Panc1 (cell line): ENCODE measurements at regions not wholly inside any gene's neighbourhood (a gene's known extent, or its start where the extent isn't known, plus 50 kb on each side); places are given as distances from the start of the nearest gene placed in this dataset.

Experiments
- ATAC-seq: fragments of 200-7000 bp; cut with Tn5 transposase; 2 replicates; pipeline ENCODE4 v1.9.1; 2020; ENCODE audit warnings: mild to moderate bottlenecking, moderate library complexity
- BruUV-seq: library from RNA; stranded (reverse); fragments of 400-500 nt; replicated peaks from 2 replicates; lab custom pipeline; 2021; lab: Mats Ljungman, UMichigan
- CTCF ChIA-PET: fragments of 300-600 bp; sonication (Branson Sonifier 250); formaldehyde crosslinking; loops from one replicate; lab custom pipeline; 2022; ENCODE audit warnings: antibody characterized with exemption; lab: Charles Lee
- POLR2A ChIA-PET: fragments of 300-600 bp; sonication (Branson Sonifier 250); formaldehyde crosslinking; loops from one replicate; lab custom pipeline; 2022; ENCODE audit warnings: antibody characterized with exemption; lab: Charles Lee
- DNase-seq: peaks from one replicate; pipeline ENCODE4 v3.0.0-alpha.2; 2010; ENCODE audit warnings: low read depth, low spot score
- H3K27ac ChIP-seq: 2 replicates; pipeline ENCODE4 v1.5.1; 2011; ENCODE audit warnings: mild to moderate bottlenecking, low read length, inconsistent platforms
- H3K27me3 ChIP-seq: fragments of 200-500 bp; sonication (Bioruptor generic); 2 replicates; pipeline ENCODE4 v1.6.0; 2014; ENCODE audit warnings: low read length, inconsistent platforms; ENCODE audit not compliant: control insufficient read depth, insufficient read depth
- H3K36me3 ChIP-seq: fragments of 200-500 bp; sonication (Bioruptor generic); 2 replicates; pipeline ENCODE4 v1.5.1; 2014; ENCODE audit warnings: inconsistent platforms, mild to moderate bottlenecking, low read length, moderate library complexity; ENCODE audit not compliant: control insufficient read depth, insufficient read depth
- H3K4me1 ChIP-seq: 2 replicates; pipeline ENCODE4 v1.5.1; 2011; ENCODE audit warnings: inconsistent platforms, mild to moderate bottlenecking, low read length, moderate library complexity; ENCODE audit not compliant: control insufficient read depth, insufficient read depth
- H3K4me3 ChIP-seq, 2 experiments: 2 replicates each; pipeline ENCODE4 v1.5.1; 2011 to 2012; ENCODE audit warnings: low read depth in 2 of 2, low read length in 2 of 2, mild to moderate bottlenecking in 2 of 2, inconsistent platforms in 1 of 2, moderate library complexity in 1 of 2
- H3K9me3 ChIP-seq: fragments of 200-500 bp; sonication (Bioruptor generic); 2 replicates; pipeline ENCODE4 v1.5.1; 2014; ENCODE audit warnings: low read depth, mild to moderate bottlenecking, inconsistent platforms, low read length, moderate library complexity; ENCODE audit not compliant: control insufficient read depth, insufficient read depth
- POLR2AphosphoS5 ChIP-seq: IDR thresholded peaks from 2 replicates; pipeline ENCODE4 v1.6.1; 2012; ENCODE audit warnings: mild to moderate bottlenecking, low read depth, low read length, moderate library complexity
- SIN3A ChIP-seq: IDR thresholded peaks from 2 replicates; pipeline ENCODE4 v1.6.1; 2012; ENCODE audit warnings: low read depth, mild to moderate bottlenecking, low read length, moderate library complexity, borderline replicate concordance; ENCODE audit not compliant: insufficient read depth
- TCF7L2 ChIP-seq: IDR thresholded peaks from 2 replicates; pipeline ENCODE4 v1.6.1; 2011; ENCODE audit warnings: mild to moderate bottlenecking, low read depth, low read length, inconsistent platforms
- in situ Hi-C: cut with HindIII; loops from 2 replicates; pipeline ENCODE4 v1.10.0; 2016; ENCODE audit warnings: low sequenced_read_pairs, low pct_unique_long_range_greater_than_20kb
- intact Hi-C: fragments of 100-400 bp; cut with micrococcal nuclease; formaldehyde crosslinking; loops from one replicate; pipeline ENCODE4 v1.10.0; 2022; ENCODE audit not compliant: unreplicated experiment
- TF ChIP-seq, protein P1 (sequence below): fragments of 450-650 bp; IDR thresholded peaks from 2 replicates; pipeline ENCODE4 v1.5.1; 2017; ENCODE audit warnings: mild to moderate bottlenecking
- TF ChIP-seq, protein P2 (sequence below), 2 experiments: IDR thresholded peaks; 2 replicates each; pipeline ENCODE4 v1.6.1; 2011 to 2012; ENCODE audit warnings: low read depth in 2 of 2, control low read depth in 1 of 2, low read length in 1 of 2, mild to moderate bottlenecking in 1 of 2, moderate library complexity in 1 of 2; ENCODE audit not compliant: insufficient read depth in 1 of 2

DNA sequence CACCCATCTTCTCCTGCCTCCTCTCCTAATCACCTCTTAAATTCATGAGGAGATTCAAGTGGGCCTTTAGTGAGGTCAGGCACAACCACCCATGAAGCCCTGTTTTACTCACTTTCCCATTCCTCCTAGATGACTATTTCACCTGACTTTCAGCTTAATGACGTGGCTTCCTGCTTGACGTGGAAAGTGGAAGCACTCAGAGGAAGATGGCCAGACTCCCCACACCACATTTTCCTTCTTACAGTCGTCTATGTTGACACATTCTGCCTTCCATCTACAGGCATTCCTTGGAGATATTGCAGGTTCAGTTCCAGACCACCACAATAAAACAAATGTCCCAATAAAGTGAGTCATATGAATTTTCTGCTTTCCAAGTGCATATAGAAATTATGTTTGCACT lies 146.4 kb upstream of the TAS2R1 start:
- BruUV-seq, result no TSS peak
- ATAC-seq, result no peak
- no peak overlapping the region for H3K27ac ChIP-seq
- no peak for DNase-seq
- ChIA-PET POLR2A (no interaction called here), CTCF (no interaction called here)
- TF ChIP-seq TCF7L2, result no peak
- H3K4me3 ChIP-seq, result no peak overlapping the region
- H3K9me3 ChIP-seq, result no peaks in the 10 kb centered on the region
- in situ Hi-C loops (no loop called here), intact Hi-C loops (no loop called here)
- H3K27me3 ChIP-seq, result no peaks in the 10 kb centered on the region
- H3K4me1 ChIP-seq, result no peaks in the 10 kb centered on the region
- H3K36me3 ChIP-seq, result no peaks in the 10 kb centered on the region

DNA sequence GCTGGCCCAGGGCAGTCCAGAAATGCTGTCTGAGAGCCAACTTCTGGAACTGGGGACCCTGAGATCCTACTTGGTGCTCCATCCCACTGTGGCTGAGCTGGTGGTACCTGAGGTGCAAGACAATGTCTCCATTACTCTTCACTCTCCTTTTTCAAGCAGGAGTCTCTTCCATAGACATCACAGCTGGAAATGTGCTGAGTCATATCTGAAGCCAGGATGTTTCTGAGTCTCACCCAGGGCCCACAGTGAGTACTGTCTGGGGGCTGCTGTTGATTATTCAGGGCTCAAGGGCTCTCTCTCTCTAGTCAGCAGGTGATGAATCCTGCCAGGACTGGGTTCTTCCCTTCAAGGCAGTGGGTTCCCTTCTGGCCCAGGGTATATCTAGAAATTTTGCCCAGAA lies 145.2 kb upstream of the TAS2R1 start:
- in situ Hi-C loops, result no loop called here
- intact Hi-C loops, result no loop called here
- H3K36me3 ChIP-seq, result no peaks in the 10 kb centered on the region
- no peak for ATAC-seq
- POLR2A ChIA-PET, result no interaction called here
- DNase-seq, result no peak
- no peaks in the 10 kb centered on the region for H3K27me3 ChIP-seq
- no peaks in the 10 kb centered on the region for H3K4me1 ChIP-seq
- no peak overlapping the region for H3K4me3 ChIP-seq
- H3K27ac ChIP-seq, result no peak overlapping the region
- CTCF ChIA-PET, result no interaction called here
- no TSS peak for BruUV-seq
- no peaks in the 10 kb centered on the region for H3K9me3 ChIP-seq
- TF ChIP-seq, protein P1, sequence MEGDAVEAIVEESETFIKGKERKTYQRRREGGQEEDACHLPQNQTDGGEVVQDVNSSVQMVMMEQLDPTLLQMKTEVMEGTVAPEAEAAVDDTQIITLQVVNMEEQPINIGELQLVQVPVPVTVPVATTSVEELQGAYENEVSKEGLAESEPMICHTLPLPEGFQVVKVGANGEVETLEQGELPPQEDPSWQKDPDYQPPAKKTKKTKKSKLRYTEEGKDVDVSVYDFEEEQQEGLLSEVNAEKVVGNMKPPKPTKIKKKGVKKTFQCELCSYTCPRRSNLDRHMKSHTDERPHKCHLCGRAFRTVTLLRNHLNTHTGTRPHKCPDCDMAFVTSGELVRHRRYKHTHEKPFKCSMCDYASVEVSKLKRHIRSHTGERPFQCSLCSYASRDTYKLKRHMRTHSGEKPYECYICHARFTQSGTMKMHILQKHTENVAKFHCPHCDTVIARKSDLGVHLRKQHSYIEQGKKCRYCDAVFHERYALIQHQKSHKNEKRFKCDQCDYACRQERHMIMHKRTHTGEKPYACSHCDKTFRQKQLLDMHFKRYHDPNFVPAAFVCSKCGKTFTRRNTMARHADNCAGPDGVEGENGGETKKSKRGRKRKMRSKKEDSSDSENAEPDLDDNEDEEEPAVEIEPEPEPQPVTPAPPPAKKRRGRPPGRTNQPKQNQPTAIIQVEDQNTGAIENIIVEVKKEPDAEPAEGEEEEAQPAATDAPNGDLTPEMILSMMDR, result no peak
- TF ChIP-seq, protein P2, sequence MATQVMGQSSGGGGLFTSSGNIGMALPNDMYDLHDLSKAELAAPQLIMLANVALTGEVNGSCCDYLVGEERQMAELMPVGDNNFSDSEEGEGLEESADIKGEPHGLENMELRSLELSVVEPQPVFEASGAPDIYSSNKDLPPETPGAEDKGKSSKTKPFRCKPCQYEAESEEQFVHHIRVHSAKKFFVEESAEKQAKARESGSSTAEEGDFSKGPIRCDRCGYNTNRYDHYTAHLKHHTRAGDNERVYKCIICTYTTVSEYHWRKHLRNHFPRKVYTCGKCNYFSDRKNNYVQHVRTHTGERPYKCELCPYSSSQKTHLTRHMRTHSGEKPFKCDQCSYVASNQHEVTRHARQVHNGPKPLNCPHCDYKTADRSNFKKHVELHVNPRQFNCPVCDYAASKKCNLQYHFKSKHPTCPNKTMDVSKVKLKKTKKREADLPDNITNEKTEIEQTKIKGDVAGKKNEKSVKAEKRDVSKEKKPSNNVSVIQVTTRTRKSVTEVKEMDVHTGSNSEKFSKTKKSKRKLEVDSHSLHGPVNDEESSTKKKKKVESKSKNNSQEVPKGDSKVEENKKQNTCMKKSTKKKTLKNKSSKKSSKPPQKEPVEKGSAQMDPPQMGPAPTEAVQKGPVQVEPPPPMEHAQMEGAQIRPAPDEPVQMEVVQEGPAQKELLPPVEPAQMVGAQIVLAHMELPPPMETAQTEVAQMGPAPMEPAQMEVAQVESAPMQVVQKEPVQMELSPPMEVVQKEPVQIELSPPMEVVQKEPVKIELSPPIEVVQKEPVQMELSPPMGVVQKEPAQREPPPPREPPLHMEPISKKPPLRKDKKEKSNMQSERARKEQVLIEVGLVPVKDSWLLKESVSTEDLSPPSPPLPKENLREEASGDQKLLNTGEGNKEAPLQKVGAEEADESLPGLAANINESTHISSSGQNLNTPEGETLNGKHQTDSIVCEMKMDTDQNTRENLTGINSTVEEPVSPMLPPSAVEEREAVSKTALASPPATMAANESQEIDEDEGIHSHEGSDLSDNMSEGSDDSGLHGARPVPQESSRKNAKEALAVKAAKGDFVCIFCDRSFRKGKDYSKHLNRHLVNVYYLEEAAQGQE (IDR thresholded peaks at IDR 0.05; ENCODE audit: insufficient read depth in 1 of 2, low read depth in 2 of 2, low read length in 1 of 2), result no peak
- no peak for TF ChIP-seq SIN3A
- no peak for TF ChIP-seq POLR2AphosphoS5
- no peak for TF ChIP-seq TCF7L2

DNA sequence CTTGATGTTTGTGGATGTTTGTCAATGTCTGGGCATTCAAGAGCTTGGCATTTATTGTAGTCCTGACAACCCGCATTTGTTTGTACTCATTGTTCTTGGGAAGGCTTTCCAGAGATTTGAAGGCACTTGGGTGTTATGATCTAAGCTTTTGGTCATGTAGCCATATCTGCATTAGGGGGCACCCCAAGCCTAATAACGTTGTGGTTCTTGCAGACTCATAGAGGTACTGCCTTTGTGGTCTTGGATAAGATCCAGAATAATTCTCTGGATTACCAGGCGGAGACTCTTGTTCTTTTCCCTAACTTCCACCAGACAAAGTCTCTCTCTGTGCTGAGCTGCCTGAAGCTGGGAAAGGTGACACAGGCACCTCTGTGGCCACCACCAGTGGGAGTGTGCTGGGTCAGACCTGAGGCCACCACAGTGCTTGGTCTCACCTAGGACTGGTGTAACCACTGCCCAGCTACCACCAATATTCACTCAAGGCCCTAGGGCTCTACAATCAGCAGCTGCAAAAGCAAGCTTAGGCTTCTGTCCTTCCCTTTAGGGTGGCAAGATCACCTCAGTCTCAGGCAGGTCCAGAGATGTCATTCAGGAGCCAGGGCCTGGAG lies 144.4 kb upstream of the TAS2R1 start:
- H3K36me3 ChIP-seq, result no peaks in the 10 kb centered on the region
- H3K27ac ChIP-seq, result no peak overlapping the region
- TF ChIP-seq TCF7L2 (no peak), POLR2AphosphoS5 (no peak), SIN3A (no peak)
- TF ChIP-seq, protein P2 (IDR thresholded peaks at IDR 0.05; ENCODE audit: insufficient read depth in 1 of 2, low read depth in 2 of 2, low read length in 1 of 2), result no peak
- TF ChIP-seq, protein P1, result no peak
- H3K9me3 ChIP-seq, result no peaks in the 10 kb centered on the region
- BruUV-seq, result no TSS peak
- DNase-seq, result no peak
- CTCF ChIA-PET, result no interaction called here
- no peaks in the 10 kb centered on the region for H3K27me3 ChIP-seq
- H3K4me3 ChIP-seq, result no peak overlapping the region
- in situ Hi-C loops, result no loop called here
- intact Hi-C loops, result no loop called here
- POLR2A ChIA-PET, result no interaction called here
- no peaks in the 10 kb centered on the region for H3K4me1 ChIP-seq
- no peak for ATAC-seq
